ENCODE measurements at regions not wholly inside any gene's neighbourhood (a gene's known extent, or its start where the extent isn't known, plus 50 kb on each side); places are given as distances from the start of the nearest gene placed in this dataset.
A peak's percentile ranks its signal among the peaks of the same experiment; 100 is the strongest.
"Not testable (repeated sequence)": the region's sequence is repeated elsewhere in the genome, so short reads cannot be mapped to it uniquely, and the experiment has no call there.

DNA sequence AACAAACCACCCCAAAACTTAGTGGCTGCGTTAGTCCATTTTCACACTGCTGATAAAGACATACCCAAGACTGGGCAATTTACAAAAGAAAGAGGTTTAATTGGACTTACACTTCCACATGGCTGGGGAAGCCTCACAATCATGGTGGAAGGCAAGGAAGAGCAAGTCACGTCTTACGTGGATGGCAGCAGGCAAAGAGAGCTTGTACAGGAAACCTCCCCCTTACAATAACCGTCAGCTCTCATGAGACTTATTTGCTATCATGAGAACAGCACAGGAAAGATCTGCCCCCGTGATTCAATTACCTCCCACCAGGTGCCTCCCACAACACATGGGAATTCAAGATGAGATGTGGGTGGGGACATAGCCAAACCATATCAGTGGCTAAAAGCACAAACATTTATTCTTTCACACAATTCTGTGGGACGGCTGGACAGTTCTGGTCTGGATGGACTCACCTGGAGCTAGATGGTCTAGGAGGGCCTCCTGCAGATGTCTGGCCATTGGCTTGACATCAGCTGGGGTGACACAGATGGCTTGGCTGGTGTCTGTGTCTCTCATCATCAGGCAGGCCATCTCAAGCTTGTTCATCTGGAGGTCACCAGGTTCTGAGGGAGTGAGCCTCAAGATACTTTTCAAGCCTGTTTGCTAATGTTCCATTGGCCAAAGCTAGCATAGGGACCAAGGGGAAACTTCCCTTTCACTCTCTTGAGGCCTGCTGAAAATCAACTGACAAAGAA is 104.1 kb downstream of the SMIM20 start:
- H3K4me3 ChIP-seq, H3K27ac ChIP-seq: not testable (repeated sequence)

DNA sequence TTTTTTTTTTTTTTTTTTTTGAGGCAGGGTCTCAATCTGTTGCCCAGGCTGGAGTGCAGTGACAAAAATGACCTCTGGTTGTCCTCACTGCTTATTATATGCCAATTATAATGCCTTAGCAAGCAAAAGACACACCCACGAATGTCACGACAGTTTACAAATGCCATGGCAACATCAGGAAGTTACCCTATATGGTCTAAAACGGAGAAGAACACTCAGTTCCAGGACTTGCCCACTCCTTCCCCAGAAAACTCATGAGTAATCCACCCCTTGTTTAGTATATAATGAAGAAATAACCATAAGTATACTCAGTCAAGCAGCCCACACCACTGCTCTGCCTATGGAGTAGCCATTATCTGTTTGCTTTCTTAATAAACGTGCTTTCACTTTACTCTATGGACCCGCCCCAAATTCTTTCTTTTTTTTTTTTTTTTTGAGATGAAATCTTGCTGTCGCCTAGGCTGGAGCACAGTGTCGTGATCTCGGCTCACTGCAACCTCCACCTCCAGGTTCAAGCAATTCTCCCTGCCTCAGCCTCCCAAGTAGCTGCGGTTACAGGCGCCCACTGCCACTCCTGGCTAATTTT is 106.2 kb downstream of the SMIM20 start:
- Histone ChIP-seq H3K27ac (peak overlapping the region in 2 of 21 experiments; percentile 29 to 58), H3K4me3 (peak overlapping the region in 1 of 7 experiments; percentile 5)

- Histone ChIP-seq H3K27ac (peak overlapping the region in 4 of 21 experiments; percentile 29 to 58 (median 34)), H3K4me3 (no peak overlapping the region)
Observed at GRCh38 chr4:26020881-26021280, 106.9 kb downstream of the SMIM20 start.

GRCh38 chr4:26021417-26022345 is 107.7 kb downstream of the SMIM20 start:
- Histone ChIP-seq H3K27ac (peak overlapping the region in 5 of 21 experiments; percentile 3 to 53 (median 15)), H3K4me3 (no peak overlapping the region)

GRCh38 chr4:26022346-26023202 is 108.6 kb downstream of the SMIM20 start:
- no peak overlapping the region for H3K4me3 ChIP-seq
- H3K27ac ChIP-seq = peak overlapping the region in 3 of 21 experiments; percentile 18 to 37 (median 29)

GRCh38 chr4:26023203-26023972 is 109.4 kb downstream of the SMIM20 start:
- peak overlapping the region in 3 of 21 experiments; percentile 29 to 39 (median 37) for H3K27ac ChIP-seq
- H3K4me3 ChIP-seq = no peak overlapping the region

- Histone ChIP-seq H3K4me3 (no peak overlapping the region), H3K27ac (no peak overlapping the region)
Observed at GRCh38 chr4:26024079-26024478, 110.1 kb downstream of the SMIM20 start.

DNA sequence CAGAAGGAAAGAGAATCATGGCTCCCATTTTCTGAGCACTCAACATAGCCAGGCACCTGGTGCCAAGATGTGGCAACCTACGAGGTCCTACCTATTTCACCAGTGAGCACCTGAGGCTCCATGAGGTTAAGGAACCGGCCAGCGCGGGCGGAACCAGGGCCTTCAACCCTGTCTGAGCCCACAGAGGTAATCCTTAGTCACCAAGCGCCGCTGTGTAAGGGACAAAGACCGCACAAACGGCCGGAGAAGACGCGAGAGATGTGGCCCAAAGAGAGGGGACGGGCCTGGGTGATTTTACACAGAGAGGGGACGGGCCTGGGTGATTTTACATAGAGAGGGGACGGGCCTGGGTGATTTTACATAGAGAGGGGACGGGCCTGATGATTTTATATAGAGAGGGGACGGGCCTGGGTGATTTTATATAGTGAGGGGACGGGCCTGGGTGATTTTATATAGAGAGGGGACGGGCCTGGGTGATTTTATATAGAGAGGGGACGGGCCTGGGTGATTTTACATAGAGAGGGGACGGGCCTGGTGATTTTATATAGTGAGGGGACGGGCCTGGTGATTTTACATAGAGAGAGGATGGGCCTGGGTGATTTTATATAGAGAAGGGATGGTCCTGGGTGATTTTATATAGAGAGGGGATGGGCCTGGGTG is 114.2 kb downstream of the SMIM20 start:
- Histone ChIP-seq H3K27ac (peak overlapping the region in 5 of 21 experiments; percentile 7 to 66 (median 53)), H3K4me3 (no peak overlapping the region)

DNA sequence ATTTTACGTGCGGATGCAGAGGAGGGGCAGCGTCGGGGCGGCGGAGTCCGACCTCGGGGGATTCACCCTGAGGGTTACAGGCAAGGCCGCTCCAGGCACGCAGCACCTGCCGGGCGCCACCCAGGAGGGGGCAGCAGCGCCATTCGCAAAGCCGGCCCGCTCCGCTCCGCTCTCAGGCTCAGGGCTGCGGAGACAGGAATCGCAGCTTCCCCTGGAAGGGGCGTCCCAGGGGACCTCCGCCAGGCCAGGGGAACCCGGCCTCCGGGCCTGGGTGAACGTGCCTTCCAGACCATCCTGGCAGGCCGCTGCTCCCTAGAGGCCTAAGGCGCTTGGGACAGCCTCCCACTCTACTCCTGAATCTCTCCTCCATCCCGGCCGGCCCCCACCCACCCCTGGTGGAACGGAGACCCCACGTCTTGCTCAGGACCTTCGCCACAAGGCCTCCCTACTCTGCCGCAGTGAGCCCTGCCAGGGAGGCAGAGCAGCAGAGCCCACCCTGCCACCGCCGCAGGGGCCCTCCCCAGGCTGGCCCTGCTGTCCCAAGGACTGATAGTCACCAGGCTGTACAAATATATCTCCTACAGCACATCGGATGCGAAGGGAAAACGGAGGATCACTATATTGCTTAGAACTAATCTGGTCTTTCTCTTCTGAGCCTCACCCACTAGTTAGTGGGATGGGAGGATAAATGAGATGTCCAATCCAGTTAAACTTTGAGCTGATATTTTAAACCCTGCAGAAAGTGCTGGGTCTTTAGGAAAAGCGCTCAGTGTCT is 115.0 kb downstream of the SMIM20 start:
- H3K27ac ChIP-seq = peak overlapping the region in 10 of 21 experiments; percentile 7 to 74 (median 50)
- H3K4me3 ChIP-seq = no peak overlapping the region

GRCh38 chr4:26029568-26030131 is 115.6 kb downstream of the SMIM20 start:
- H3K27ac ChIP-seq = peak overlapping the region in 5 of 21 experiments; percentile 7 to 74 (median 25)
- no peak overlapping the region for H3K4me3 ChIP-seq

GRCh38 chr4:26030260-26030667 is 116.2 kb downstream of the SMIM20 start:
- Histone ChIP-seq H3K27ac (peak overlapping the region in 2 of 21 experiments; percentile 12 to 25), H3K4me3 (no peak overlapping the region)

DNA sequence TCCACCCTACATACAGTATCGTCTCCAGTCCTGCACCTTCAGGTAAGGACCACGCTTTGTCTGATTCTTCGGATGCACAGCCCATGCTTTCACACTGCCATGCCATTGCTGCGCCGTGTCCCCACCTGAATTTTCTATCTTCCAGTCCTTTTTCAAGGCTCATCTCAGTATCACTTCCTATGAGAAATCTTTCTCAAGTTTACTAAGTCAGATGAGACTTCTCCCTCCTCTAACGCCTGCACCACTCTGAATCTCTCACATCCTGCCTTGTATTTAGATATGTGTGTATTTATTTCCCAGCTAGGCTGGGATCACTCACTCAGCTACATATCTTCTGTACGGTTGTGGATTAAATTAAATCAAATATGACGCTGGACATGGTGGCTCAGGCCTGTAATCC is 116.8 kb downstream of the SMIM20 start:
- H3K4me3 ChIP-seq = no peak overlapping the region

DNA sequence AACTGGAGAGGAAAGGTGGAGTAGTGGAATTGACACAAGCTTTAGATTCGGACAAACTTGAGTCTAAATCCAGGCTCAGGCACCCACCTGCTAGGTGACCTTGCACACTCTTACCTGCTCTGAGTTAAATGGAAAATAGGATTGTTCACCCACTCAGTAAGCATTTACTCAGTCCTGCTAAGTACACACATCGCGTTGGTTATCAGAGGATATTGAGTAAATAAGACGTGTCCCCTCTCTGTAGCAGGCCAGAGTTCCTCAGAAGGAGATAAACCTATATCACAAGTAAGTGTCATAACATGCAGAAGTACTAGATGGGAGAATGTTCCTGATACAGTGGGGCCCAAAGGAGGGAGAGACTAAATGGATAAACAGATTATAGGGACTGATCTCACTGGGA is 117.7 kb downstream of the SMIM20 start:
- no peak overlapping the region for H3K4me3 ChIP-seq
- H3K27ac ChIP-seq = peak overlapping the region in 7 of 21 experiments; percentile 18 to 65 (median 56)

More for the DNA sequence above, 116.8 kb downstream of the SMIM20 start:
- H3K27ac ChIP-seq = peak overlapping the region in 1 of 21 experiments; percentile 65

GRCh38 chr4:26032142-26032541 is 118.1 kb downstream of the SMIM20 start:
- Histone ChIP-seq H3K27ac (peak overlapping the region in 9 of 21 experiments; percentile 18 to 65 (median 40)), H3K4me3 (no peak overlapping the region)

GRCh38 chr4:26032630-26033317 is 118.8 kb downstream of the SMIM20 start:
- Histone ChIP-seq H3K4me3 (no peak overlapping the region), H3K27ac (peak overlapping the region in 11 of 21 experiments; percentile 16 to 65 (median 36))

GRCh38 chr4:26033389-26033788 is 119.4 kb downstream of the SMIM20 start:
- Histone ChIP-seq H3K27ac (peak overlapping the region in 9 of 21 experiments; percentile 16 to 65 (median 40)), H3K4me3 (no peak overlapping the region)

All from skin epidermis (tissue), 12 donors.